HEK293T (cell line): ENCODE measurements at regions not wholly inside any gene's neighbourhood (a gene's known extent, or its start where the extent isn't known, plus 50 kb on each side); places are given as distances from the start of the nearest gene placed in this dataset.

Source experiments
- CTCF ChIA-PET: fragments of 350-600 bp; formaldehyde crosslinking; extraction: SDS; loops from one replicate; lab custom pipeline; 2021; ENCODE audit warnings: antibody characterized with exemption, inconsistent platforms; lab: Yijun Ruan, JAX
- POLR2A ChIA-PET: fragments of 350-600 bp; formaldehyde crosslinking; extraction: SDS; loops from one replicate; lab custom pipeline; 2020; ENCODE audit warnings: antibody characterized with exemption, inconsistent platforms; lab: Yijun Ruan, JAX
- DNase-seq: peaks from one replicate; pipeline ENCODE4 v3.0.0; 2012; ENCODE audit warnings: mixed read lengths; ENCODE audit errors: extremely low spot score
- ARNT ChIP-seq: fragments of 450-650 bp; IDR thresholded peaks from 2 replicates; pipeline ENCODE4 v1.6.1; 2017; ENCODE audit warnings: mild to moderate bottlenecking
- BHLHE40 ChIP-seq: fragments of 450-650 bp; IDR thresholded peaks from 2 replicates; pipeline ENCODE4 v1.6.1; 2016; ENCODE audit warnings: mild to moderate bottlenecking, moderate library complexity, borderline replicate concordance
- CTBP1 ChIP-seq: fragments of 450-650 bp; IDR thresholded peaks from 2 replicates; pipeline ENCODE4 v1.6.1; 2016; ENCODE audit warnings: borderline replicate concordance
- ELF4 ChIP-seq: fragments of 450-650 bp; IDR thresholded peaks from 2 replicates; pipeline ENCODE4 v1.6.1; 2017; ENCODE audit warnings: antibody characterized with exemption
- FOXA1 ChIP-seq: fragments of 450-650 bp; IDR thresholded peaks from 2 replicates; pipeline ENCODE4 v1.6.1; 2016; ENCODE audit warnings: mild to moderate bottlenecking
- FOXK2 ChIP-seq: fragments of 450-650 bp; IDR thresholded peaks from 2 replicates; pipeline ENCODE4 v1.6.1; 2016; ENCODE audit warnings: mild to moderate bottlenecking
- FOXM1 ChIP-seq: fragments of 450-650 bp; IDR thresholded peaks from 2 replicates; pipeline ENCODE4 v1.6.1; 2017; ENCODE audit warnings: mild to moderate bottlenecking, borderline replicate concordance
- HDGF ChIP-seq: fragments of 450-650 bp; IDR thresholded peaks from 2 replicates; pipeline ENCODE4 v1.6.1; 2017; ENCODE audit warnings: antibody characterized with exemption, borderline replicate concordance
- L3MBTL2 ChIP-seq: fragments of 450-650 bp; conservative IDR thresholded peaks from 2 replicates; pipeline ENCODE4 v1.6.1; 2016; ENCODE audit warnings: mild to moderate bottlenecking
- LEF1 ChIP-seq: fragments of 450-650 bp; IDR thresholded peaks from 2 replicates; pipeline ENCODE4 v1.6.1; 2017; ENCODE audit warnings: mild to moderate bottlenecking, borderline replicate concordance
- NFRKB ChIP-seq: fragments of 450-650 bp; IDR thresholded peaks from 2 replicates; pipeline ENCODE4 v1.6.1; 2016; ENCODE audit warnings: mild to moderate bottlenecking, moderate library complexity
- PKNOX1 ChIP-seq: fragments of 450-650 bp; IDR thresholded peaks from 2 replicates; pipeline ENCODE4 v1.6.1; 2016
- SP1 ChIP-seq: fragments of 450-650 bp; IDR thresholded peaks from 2 replicates; pipeline ENCODE4 v1.6.1; 2017
- SUZ12 ChIP-seq: fragments of 450-650 bp; IDR thresholded peaks from 2 replicates; pipeline ENCODE4 v1.6.1; 2016; ENCODE audit warnings: mild to moderate bottlenecking
- TARDBP ChIP-seq: fragments of 450-650 bp; IDR thresholded peaks from 2 replicates; pipeline ENCODE4 v1.6.1; 2016
- ZNF384 ChIP-seq: fragments of 450-650 bp; IDR thresholded peaks from 2 replicates; pipeline ENCODE4 v1.6.1; 2016

- no peak for DNase-seq
- ChIA-PET POLR2A (no interaction called here), CTCF (no interaction called here)
- TF ChIP-seq CTBP1 (no peak), NFRKB (no peak), FOXM1 (no peak), FOXA1 (no peak), FOXK2 (no peak), PKNOX1 (no peak), ZNF384 (no peak), SP1 (no peak), HDGF (no peak), ELF4 (no peak), TARDBP (no peak), LEF1 (no peak), SUZ12 (no peak)
Measured at GRCh38 chr4:45370408-45370807, 644.1 kb upstream of the GNPDA2 start.

GRCh38 chr4:45368832-45369231 is 642.5 kb upstream of the GNPDA2 start:
- ChIA-PET CTCF (no interaction called here), POLR2A (no interaction called here)
- TF ChIP-seq NFRKB (no peak), CTBP1 (no peak), FOXK2 (no peak)
- no peak for DNase-seq

- POLR2A ChIA-PET, result no interaction called here
- no peak for TF ChIP-seq SP1
- TF ChIP-seq CTBP1, result no peak
- no peak for TF ChIP-seq LEF1
- TF ChIP-seq ELF4, result no peak
- TF ChIP-seq FOXA1, result no peak
- TF ChIP-seq PKNOX1, result no peak
- no peak for TF ChIP-seq ARNT
- TF ChIP-seq L3MBTL2, result no peak
- TF ChIP-seq HDGF, result no peak
- TF ChIP-seq TARDBP, result no peak
- TF ChIP-seq BHLHE40, result no peak
- TF ChIP-seq FOXK2, result no peak
- DNase-seq, result no peak
- CTCF ChIA-PET, result no interaction called here
Measured at GRCh38 chr4:45363931-45364330, 637.6 kb upstream of the GNPDA2 start.

- ChIA-PET CTCF (no interaction called here), POLR2A (no interaction called here)
- no peak for DNase-seq
- TF ChIP-seq NFRKB (no peak), SP1 (no peak), BHLHE40 (no peak), ARNT (no peak), SUZ12 (no peak), ZNF384 (no peak), ELF4 (no peak), CTBP1 (no peak), HDGF (no peak), PKNOX1 (no peak), FOXA1 (no peak), FOXM1 (no peak), TARDBP (no peak), FOXK2 (no peak), L3MBTL2 (no peak), LEF1 (no peak)
Measured at GRCh38 chr4:45358573-45359506, 632.5 kb upstream of the GNPDA2 start.

- no peak for DNase-seq
- CTCF ChIA-PET, result no interaction called here
- POLR2A ChIA-PET, result no interaction called here
- TF ChIP-seq FOXA1 (no peak), NFRKB (no peak), ELF4 (no peak), PKNOX1 (no peak), SP1 (no peak), FOXM1 (no peak), ARNT (no peak), L3MBTL2 (no peak), TARDBP (no peak), LEF1 (no peak), CTBP1 (no peak), FOXK2 (no peak), HDGF (no peak), ZNF384 (no peak), SUZ12 (no peak), BHLHE40 (no peak)
Measured at GRCh38 chr4:45353161-45353560, 626.8 kb upstream of the GNPDA2 start.
